GM23338 (cell line): ENCODE measurements at regions not wholly inside any gene's neighbourhood (a gene's known extent, or its start where the extent isn't known, plus 50 kb on each side); places are given as distances from the start of the nearest gene placed in this dataset.

Source experiments
- CTCF ChIP-seq, 2 experiments: fragments of 200-600 bp in 1 of 2; sonication (generic) in 1 of 2; conservative IDR thresholded peaks; 2 replicates each; pipeline versions ENCODE4 v1.5.1 to v1.6.1; 2016 to 2017; ENCODE audit warnings: antibody characterized with exemption in 2 of 2, low read depth in 2 of 2, mild to moderate bottlenecking in 2 of 2, moderate library complexity in 1 of 2
- EZH2 ChIP-seq: fragments of 200-600 bp; sonication (generic); IDR thresholded peaks from one replicate; pipeline ENCODE4 v1.8.0; 2017; ENCODE audit warnings: antibody characterized with exemption, mild to moderate bottlenecking, low read depth; ENCODE audit not compliant: unreplicated experiment
- EZH2phosphoT487 ChIP-seq: fragments of 200-600 bp; sonication (generic); IDR thresholded peaks from one replicate; pipeline ENCODE4 v1.8.1; 2018; ENCODE audit warnings: antibody characterized with exemption; ENCODE audit not compliant: unreplicated experiment
- POLR2AphosphoS5 ChIP-seq: IDR thresholded peaks from 2 replicates; pipeline ENCODE4 v1.6.1; 2016; ENCODE audit warnings: antibody characterized with exemption, low read depth

GRCh38 chr20:12265662-12266061 is 348.0 kb downstream of the BTBD3 start:
- TF ChIP-seq CTCF (conservative IDR thresholded peaks at IDR 0.05; ENCODE audit: low read depth in 2 of 2) = no peak
- TF ChIP-seq EZH2 = no peak
- no peak for TF ChIP-seq POLR2AphosphoS5
- TF ChIP-seq EZH2phosphoT487 = no peak
